DOHH2 (cell line): ENCODE measurements at regions not wholly inside any gene's neighbourhood (a gene's known extent, or its start where the extent isn't known, plus 50 kb on each side); places are given as distances from the start of the nearest gene placed in this dataset.

ENCODE experiments used
- EZH2phosphoT487 ChIP-seq: fragments of 200-600 bp; sonication (generic); IDR thresholded peaks from 2 replicates; pipeline ENCODE4 v1.6.1; 2017; ENCODE audit warnings: borderline replicate concordance, mild to moderate bottlenecking, antibody characterized with exemption, low read length, moderate library complexity, mixed read lengths
- TF ChIP-seq, protein P1 (sequence below): fragments of 200-600 bp; sonication (generic); IDR thresholded peaks from one replicate; pipeline ENCODE4 v1.5.1; 2014; ENCODE audit warnings: antibody characterized with exemption, mild to moderate bottlenecking, low read depth, low read length; ENCODE audit not compliant: poor library complexity, severe bottlenecking

DNA sequence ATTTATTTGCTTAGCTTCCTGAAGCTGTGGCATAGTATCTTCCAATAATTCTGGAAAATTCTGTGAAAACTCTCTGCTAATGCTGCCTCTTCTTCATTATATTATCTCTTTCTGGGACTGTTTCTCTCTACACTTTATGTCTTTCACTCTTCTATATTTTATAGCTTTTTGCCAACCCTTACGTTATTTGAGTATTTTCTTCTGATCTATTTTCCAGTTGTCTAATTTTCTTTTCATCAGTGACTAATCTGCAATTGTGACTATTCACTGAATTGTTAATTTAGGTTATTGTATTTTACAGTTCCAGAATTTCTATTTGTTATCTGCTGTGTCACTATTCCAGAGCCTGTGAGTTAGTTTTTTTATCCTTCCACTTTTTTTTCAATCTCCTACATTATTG, 273.4 kb upstream of the PHYHIPL start:
- TF ChIP-seq, protein P1, sequence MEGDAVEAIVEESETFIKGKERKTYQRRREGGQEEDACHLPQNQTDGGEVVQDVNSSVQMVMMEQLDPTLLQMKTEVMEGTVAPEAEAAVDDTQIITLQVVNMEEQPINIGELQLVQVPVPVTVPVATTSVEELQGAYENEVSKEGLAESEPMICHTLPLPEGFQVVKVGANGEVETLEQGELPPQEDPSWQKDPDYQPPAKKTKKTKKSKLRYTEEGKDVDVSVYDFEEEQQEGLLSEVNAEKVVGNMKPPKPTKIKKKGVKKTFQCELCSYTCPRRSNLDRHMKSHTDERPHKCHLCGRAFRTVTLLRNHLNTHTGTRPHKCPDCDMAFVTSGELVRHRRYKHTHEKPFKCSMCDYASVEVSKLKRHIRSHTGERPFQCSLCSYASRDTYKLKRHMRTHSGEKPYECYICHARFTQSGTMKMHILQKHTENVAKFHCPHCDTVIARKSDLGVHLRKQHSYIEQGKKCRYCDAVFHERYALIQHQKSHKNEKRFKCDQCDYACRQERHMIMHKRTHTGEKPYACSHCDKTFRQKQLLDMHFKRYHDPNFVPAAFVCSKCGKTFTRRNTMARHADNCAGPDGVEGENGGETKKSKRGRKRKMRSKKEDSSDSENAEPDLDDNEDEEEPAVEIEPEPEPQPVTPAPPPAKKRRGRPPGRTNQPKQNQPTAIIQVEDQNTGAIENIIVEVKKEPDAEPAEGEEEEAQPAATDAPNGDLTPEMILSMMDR = no peak
- TF ChIP-seq EZH2phosphoT487 = no peak
